ENCODE measurements at regions not wholly inside any gene's neighbourhood (a gene's known extent, or its start where the extent isn't known, plus 50 kb on each side); places are given as distances from the start of the nearest gene placed in this dataset.

DNA sequence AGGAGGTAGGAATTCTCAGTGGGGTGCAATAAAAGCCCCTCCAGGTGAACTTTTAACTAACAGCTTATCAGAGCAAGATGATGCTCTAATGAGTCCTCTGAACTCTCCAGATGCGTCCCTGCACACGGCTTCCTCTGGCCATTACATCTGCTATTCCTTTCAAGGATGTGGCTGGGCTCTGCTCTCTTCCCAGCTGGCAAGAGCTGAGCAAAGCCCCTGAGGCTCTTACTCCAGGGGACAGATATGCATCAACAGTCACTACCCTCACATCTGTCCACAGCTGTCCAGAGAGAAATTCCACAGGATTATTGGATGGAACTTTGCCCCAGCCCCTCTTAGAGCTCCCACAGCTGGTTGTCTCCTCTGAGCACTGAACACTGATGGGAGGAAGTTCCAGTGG lies 267.8 kb downstream of the C1orf94 start:
- TF ChIP-seq CTCF (IDR thresholded peaks at IDR 0.05; ENCODE audit: insufficient read depth, low read length, missing control alignments), result no peak
- DNase-seq (ENCODE audit: low read depth, low spot score), result no peak
- no peak overlapping the region for H3K4me3 ChIP-seq (ENCODE audit: low read depth, low read length)
- CTCF ChIA-PET, result no interaction called here
- POLR2A ChIA-PET, result no interaction called here

- CTCF ChIA-PET, result no interaction called here
- POLR2A ChIA-PET, result no interaction called here
- no peak for DNase-seq (ENCODE audit: low read depth, low spot score)
- no peak overlapping the region for H3K4me3 ChIP-seq (ENCODE audit: low read depth, low read length)
- no peak for TF ChIP-seq CTCF (IDR thresholded peaks at IDR 0.05; ENCODE audit: insufficient read depth, low read length, missing control alignments)
These were observed 273.6 kb downstream of the C1orf94 start for GRCh38 chr1:34450325-34450724.

GRCh38 chr1:34452451-34452850 lies 275.7 kb downstream of the C1orf94 start:
- no peak for TF ChIP-seq CTCF (IDR thresholded peaks at IDR 0.05; ENCODE audit: insufficient read depth, low read length, missing control alignments)
- ChIA-PET POLR2A (no interaction called here), CTCF (no interaction called here)
- no peak for DNase-seq (ENCODE audit: low read depth, low spot score)
- H3K4me3 ChIP-seq (ENCODE audit: low read depth, low read length), result no peak overlapping the region

DNA sequence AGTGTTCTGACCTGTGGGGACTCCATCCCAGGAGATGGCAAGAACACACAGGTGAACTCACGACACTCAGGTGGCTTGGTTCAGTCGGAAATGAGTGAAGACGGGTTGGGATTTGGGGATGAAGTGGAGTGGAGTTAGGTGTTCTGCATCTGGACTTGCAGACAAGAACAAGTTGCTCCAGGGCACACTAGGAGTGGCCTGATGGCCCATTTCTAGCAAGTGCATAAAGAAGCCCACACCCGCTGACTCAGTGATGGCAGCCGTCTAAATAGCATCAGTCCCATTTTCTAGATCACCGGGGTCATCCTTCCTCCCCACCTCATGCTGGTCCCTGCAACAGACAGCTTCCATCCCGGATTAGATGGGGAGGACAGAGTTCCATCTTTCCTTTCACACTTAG lies 278.4 kb downstream of the C1orf94 start:
- ChIA-PET POLR2A (no interaction called here), CTCF (no interaction called here)
- no peak for DNase-seq (ENCODE audit: low read depth, low spot score)
- TF ChIP-seq CTCF (IDR thresholded peaks at IDR 0.05; ENCODE audit: insufficient read depth, low read length, missing control alignments), result no peak
- H3K4me3 ChIP-seq (ENCODE audit: low read depth, low read length), result no peak overlapping the region

DNA sequence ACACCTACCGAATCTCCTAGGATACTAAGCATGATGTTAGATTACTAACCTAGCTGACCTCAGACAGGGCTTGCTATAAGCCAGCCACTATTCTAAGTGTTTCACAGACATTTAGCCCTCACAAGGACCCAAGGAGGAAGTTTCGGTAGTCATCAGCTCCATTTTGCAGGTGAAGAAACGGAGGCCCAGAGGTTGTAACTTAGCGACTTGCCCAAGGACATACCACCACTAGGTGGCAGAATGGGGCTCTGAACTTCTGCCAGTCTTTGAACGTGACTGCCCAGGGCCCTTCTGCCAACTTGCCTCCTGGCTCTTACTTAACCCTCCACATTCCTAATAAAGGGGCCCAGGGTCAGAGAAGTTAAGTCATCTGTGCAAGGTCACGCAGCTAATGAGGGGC lies 283.5 kb downstream of the C1orf94 start:
- ChIA-PET POLR2A (no interaction called here), CTCF (interaction anchor here (0.7 to 1.5 kb wide), 6 partner anchors 12 to 283 kb away, joined by 3 to 5 read pairs (median 3); no protein-coding TSS in a partner anchor)
- no peak overlapping the region for H3K4me3 ChIP-seq (ENCODE audit: low read depth, low read length)
- TF ChIP-seq CTCF (IDR thresholded peaks at IDR 0.05; ENCODE audit: insufficient read depth, low read length, missing control alignments), result peak; percentile 57
- DNase-seq (ENCODE audit: low read depth, low spot score), result no peak

DNA sequence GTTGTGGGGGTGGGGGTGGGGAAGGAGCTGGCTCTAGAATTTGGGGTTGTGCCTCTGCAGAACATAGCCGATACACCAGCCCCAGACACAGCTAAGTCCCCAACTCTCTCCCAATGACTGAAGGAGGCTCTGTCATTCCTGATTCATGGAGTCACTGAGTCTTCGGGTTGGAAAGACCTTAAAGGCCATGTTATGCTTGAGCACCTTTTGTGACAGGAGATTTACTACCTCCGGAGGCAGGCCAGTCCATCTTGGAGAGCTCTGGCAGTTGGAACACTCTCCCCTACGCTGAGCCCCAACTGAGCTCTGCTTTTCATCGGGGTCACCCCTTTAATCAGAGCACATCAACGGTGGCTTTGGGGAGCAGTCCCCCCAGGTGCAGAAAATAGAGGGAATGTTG lies 284.4 kb upstream of the GJB5 start:
- H3K4me3 ChIP-seq (ENCODE audit: low read depth, low read length), result no peak overlapping the region
- ChIA-PET POLR2A (no interaction called here), CTCF (no interaction called here)
- DNase-seq (ENCODE audit: low read depth, low spot score), result no peak
- no peak for TF ChIP-seq CTCF (IDR thresholded peaks at IDR 0.05; ENCODE audit: insufficient read depth, low read length, missing control alignments)
